Right lung (tissue), 2 donors: ENCODE measurements at regions not wholly inside any gene's neighbourhood (a gene's known extent, or its start where the extent isn't known, plus 50 kb on each side); places are given as distances from the start of the nearest gene placed in this dataset.

Experiments
- DNase-seq, 2 donors: peaks; one replicate each; pipeline ENCODE4 v3.0.0-alpha.2; 2013

DNA sequence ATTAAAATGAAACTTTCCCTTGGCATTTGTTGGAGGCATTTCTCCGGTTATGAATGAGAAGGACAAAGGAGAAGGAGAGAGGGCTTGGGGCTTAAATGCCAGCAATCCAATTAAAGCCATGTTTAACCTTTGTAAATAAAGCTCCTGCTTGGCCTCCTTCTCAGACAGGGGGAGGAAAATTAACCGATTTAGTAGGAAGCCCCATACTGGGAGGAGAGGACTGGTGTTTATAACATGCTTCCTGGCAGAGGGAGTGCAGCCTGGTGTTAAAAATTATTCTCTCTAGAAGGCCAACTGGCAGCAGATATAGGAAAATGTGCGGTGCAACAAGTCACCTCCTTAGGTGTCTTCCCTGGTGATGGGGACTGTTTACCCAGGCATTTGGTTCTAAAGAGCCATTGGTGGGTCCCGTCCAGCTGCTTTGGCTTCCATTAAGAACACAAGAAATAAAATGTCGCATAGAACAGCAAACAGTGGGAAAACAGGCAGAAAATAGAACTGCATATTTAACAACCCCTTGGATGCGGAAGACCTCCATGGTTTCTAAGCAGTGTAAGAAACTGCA lies 846.5 kb downstream of the TYW1 start:
- DNase-seq: no peak

DNA sequence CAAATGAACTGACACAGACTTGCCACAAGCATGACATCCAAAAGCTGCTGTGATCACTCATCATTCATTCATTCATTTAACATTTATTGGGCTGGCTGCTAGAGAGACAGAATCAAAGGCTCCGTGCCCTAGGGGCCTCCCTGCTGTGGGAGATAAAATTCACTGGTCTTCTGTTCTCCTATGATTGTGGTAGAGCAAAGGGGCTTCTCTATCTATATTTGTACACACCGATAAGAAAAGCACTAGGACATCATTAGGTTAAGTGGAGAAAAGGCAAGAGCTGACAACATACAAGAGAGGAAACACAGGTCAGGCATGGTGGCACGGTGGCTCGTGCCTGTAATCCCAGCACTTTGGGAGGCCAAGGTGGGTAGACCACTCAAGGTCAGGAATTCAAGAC lies 847.0 kb downstream of the TYW1 start:
- DNase-seq: no peak

DNA sequence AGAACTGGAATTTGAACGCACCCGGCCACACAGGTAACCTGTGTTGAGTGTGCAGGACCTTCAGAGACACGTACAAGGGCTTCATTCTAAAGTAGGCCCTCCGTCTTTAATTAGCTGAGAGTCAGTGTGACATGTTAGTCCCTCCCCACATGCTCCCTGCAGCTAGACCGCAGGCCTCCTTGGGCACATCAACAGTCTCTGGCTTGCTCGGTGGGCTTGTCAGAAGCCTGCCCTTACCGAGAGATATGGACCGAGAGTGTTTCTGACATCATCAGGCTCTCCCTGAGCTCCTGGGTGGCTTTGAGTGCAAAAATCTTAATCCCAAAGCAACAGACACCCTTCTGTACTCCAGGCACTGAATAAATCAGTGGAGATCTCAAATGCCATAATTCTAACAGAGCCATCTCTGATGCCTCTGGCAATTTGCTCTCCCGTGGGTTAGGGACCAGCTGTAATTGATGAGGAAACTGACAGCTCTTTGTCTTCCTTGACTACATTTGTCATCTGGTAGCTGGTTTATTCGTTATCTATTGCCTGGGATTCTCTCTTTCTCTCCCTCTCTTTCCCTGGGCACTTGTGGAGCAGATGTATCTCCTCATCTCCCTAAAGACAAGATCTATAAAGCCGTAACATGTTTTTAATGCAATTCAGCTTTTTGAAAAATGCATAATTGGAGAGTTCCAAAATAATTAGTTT lies 850.6 kb downstream of the TYW1 start:
- DNase-seq: no peak

DNA sequence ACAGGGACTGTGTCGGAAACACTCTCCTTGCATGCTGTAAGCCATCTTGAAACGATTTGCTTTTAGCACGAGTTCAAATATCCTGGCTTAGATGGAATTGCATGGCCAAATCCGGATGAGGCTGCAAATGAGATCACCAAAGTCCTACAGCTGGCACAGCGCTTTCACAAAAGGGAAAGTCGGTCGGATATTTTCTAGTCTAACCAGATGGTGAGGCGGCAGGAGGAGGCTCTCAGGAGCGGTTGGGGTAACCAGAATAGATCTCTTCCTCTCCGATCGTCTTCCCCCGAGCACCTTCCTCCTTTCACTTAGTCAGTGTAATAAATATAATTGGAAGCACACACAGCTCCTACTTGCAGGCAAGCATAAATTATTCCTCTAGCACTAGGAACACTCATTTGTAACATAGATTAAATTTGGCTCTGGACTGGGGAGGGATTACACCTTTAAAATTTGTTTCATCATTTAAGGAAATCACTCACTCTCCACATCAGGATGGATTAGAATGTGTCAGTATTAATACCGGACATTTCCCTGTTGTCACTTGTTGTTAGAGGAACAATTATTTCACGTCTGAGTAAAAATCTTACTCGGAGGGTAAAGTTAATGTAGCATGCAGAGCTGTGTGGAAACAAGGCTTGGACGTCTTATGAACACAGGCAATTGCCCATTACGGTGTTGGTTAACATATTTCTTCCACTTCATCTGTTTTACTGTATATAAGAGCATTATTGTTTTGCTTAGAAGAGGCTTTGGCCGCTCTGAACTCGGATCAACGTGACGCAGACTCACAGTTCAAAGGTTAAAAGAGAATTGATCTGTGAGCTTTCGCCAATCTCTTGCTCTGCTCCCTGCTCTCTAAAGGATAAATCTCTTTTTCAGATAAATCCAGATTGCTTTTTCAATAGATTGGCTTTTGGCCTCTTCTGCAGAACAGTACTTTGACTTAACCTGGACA lies 857.9 kb downstream of the TYW1 start:
- no peak for DNase-seq

DNA sequence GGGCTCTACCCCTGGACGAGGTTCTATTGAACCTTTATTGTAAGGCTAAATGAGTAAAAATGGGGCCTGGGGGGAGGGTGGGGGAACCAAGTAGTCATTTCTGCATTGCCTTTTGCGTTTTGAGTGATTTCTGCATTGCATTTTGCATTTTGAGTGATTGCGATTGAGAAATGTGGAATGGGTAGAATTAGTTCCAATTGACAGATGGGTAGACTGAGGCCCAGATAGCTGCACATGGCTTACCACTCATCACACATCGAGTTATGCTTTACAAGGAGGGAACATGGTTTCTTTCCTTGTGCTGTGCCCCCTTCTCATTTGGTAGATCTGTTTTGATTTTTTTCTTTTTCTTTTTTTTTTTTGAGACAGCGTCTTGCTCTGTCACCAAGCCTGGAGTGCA lies 858.7 kb downstream of the TYW1 start:
- no peak for DNase-seq

DNA sequence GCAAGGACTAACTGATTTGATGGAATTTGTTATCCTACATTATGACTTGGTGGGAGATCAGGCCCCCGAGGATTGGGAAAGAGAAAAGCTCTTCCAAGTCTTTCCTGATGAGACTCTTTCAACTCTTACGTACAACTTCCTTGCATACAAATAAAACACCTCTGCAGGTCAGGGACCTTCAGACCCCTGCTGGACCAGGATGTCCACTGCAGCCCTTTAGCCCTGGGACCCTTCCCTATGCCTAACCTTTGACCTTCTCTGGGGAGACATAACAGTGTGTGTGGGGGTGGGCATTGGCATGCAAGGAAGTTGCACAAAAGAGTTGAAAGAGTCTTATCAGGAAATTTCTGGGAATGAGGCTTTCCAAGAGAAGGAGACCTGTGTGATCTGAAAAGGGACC lies 859.4 kb downstream of the TYW1 start:
- no peak for DNase-seq

DNA sequence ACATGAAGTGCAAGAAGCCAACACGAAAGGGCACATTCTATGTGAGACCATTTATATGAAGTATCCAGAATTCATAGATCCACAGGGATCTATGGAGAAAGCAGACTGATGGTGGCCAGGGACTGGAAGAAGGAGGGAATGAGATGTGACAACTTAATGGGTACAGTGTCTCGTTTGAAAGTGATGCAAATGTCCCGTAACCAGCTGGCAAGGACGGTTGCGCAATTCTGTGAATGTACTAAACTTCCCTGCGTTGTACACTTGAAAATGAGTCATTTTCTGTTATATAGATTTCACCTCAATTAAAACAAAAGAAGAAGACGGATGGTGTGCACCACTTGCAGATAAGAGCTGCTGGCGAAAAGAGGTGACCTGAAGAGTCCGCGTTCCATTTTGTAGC lies 861.1 kb downstream of the TYW1 start:
- no peak for DNase-seq

DNA sequence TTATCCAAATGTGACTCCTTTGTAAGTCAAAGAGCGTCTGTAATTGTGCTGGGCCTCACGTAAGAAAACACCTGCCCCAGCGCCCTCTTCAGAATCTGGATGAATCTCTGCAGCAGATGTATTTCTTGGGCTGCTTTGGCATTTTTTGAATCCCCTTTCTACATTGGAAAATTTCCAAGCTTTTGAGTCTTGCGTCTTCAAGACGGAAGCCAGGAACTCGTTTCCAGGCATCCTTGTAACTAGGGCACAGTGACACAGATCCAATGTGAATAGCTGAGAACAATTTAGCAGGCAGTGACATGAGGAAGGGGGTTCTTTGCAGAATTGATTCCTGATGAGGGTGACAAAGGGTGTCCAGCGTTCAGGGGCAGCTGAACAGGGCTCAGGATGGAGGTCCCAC lies 862.3 kb downstream of the TYW1 start:
- no peak for DNase-seq

DNA sequence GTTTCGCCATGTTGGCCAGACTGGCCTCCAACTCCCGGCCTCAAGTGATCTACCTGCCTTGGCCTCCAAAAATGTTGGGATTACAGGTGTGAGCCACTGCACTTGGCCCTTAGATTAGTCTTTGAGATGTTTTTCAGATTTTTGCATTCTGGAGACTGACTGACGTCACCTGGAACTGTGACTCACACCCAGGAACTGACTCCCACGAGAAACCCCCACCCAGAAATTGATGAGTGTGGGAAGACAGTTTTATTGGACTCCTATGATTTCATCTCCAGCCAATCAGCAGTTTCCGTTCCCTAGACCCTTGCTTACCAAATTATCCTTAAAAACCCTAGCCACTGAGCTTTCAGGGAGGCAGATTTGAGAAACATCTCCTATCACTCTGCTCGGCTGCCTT lies 867.3 kb downstream of the TYW1 start:
- DNase-seq: no peak

DNA sequence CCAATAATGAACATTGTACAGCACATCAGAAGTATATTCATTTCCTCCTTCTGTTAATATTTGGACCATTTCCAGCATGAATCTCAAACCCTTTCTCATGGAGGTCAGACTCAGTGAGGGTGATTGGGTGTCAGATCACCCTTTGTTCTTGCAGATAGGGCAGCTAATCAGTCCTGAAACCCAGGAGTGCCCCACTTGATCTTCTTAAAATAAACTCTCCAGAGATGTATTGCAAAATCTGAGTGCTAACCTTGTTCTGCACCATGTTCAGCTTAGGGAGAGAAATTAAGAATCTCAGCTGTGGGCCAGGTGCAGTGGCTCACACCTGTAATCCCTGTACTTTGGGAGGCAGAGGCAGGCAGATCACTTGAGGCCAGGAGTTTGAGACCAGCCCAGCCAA lies 869.4 kb downstream of the TYW1 start:
- no peak for DNase-seq

DNA sequence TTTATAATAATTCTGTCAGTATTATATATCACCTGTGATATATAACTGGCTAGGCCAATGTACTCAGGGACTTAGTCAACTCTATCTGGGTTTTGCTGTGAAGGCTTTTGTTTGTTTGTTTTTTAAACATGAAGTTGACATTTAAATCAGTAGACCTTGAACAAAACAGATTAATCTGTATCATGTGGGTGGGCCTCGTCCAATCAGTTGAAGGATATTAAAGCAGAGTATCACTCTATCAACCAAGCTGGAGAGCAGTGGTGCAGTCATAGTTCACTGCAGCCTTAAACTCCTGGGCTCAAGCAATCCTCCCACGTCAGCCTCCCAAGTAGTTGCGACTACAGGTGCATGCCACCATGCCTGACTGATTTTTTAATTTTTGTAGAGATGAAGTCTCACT lies 870.2 kb downstream of the TYW1 start:
- DNase-seq: no peak

DNA sequence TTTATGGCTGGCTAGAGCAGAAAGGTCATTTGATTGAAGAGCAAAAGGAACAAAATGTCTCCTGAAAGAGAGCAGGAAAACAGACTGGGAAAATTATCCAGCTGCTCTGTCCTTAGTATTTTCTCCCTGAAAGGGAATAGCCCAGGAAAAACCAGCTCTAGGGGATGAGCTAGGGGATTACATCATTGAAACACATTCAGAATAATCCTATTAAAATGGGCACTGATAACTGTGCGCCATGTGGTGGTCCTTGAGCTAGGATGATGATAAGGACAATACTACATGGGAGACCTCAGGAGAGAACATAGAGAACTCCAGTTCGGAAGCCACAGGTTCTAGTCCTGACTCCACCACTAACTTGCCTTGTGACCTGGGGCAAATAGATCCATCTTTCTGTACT lies 873.8 kb downstream of the TYW1 start:
- no peak for DNase-seq

DNA sequence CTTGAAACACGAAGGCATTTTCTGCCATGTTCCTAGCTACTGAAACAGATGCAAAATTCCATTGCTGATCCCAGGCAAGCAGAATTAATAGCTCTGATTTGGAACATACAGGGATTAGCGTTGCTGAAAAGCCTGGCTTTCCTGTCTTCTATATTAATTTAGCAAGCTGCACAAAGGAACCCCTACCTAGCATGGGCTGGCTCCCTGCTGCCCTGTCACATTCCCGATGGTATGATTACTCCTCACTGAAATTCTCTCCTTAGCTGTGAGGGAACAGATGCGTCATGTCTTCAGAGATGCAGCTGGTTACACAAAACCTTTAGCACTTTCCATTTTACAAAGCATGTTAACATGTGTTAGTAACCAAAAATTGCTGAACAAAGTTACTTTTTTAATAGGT lies 878.9 kb downstream of the TYW1 start:
- DNase-seq: no peak

DNA sequence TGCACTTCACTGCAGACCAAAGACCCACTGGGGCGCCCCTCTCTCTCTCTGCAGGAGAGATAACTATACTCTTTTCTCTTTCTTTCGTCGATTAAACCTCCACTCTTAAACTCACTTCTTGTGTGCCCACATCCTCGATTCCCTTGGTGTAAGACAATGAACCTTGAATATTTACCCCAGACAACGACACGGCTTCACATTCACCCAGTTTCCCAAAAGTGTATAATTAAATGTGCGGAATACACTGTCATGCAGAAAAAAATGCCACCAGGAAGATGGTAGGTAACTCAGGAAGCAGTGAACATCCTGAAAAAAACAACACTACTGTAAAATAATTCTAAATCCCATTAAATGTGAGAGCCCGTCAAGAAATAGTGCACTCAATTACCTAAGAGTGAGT lies 882.2 kb downstream of the TYW1 start:
- no peak for DNase-seq

DNA sequence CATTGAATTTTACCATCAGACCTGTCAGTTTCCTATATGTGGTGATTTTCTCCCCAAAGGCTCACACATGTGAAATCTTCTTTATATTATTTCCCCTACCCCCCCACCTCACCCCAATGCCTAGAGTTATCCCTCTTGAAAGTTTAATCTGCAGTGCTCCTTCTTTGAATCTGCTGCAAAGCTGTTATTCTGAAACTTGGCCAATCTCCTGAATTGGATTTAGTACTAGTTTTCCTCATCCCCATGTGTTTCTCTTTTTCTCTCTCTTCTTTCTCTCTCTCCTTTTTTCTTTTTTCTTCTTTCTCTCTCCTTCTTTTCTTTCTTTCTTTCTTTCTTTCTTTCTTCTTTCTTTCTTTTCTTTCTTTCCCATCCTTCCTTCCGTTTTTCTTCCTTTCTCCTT lies 886.2 kb downstream of the TYW1 start:
- DNase-seq: no peak

DNA sequence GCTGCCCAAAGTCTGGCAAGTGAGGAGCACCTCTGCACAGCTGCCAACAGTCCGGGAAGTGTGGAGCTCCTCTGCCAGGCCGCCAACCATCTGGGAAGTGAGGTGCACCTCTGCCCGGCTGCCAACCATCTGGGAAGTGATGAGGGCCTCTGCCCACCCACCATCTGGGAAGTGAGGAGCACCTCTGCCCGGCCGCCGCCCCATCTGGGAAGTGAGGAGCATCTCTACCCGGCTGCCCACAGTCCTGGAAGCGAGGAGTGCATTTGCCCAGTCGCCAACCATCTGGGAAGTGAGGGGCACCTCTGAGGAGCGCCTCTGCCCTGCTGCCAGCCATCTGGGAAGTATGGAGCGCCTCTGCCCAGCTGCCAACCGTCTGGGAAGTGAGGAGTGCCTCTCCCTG lies 893.7 kb downstream of the TYW1 start:
- DNase-seq: no peak

DNA sequence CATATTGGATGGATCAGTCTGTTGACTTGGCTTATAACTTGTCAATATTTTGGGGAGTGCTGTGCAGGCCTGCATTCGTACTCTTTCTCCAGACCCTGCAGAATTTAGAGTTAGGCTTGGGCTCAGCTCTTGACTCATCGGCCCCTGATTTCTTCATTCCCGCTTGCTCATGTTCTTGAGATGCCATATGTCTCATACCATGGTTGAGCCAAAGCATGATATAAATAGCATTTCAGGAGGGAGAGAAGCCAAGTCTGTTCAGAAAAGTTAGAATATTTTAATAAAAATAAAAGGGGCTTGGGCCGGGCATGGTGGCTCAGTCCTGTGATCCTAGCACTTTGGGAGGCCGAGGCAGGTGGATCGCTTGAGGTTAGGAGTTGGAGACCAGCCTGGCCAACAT lies 898.1 kb downstream of the TYW1 start:
- no peak for DNase-seq

DNA sequence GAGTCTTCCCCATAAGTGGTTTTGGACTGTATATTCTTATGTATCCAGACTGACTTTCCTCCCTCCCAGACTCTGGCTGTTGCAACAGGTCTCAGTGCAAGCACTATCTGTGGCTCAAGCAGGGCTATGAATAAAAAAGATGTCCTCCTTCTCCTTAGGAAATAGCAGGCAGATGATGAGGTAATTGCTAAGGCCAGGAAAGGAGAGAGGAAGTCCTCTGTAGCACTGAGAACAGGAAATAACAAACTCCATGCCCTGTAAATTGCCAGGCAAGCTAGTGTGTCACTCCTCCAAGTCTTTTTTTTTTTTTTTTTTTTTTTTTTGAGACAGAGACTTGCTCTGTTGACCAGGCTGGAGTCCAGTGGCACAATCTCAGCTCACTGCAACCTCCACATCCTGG lies 900.1 kb downstream of the TYW1 start:
- no peak for DNase-seq

DNA sequence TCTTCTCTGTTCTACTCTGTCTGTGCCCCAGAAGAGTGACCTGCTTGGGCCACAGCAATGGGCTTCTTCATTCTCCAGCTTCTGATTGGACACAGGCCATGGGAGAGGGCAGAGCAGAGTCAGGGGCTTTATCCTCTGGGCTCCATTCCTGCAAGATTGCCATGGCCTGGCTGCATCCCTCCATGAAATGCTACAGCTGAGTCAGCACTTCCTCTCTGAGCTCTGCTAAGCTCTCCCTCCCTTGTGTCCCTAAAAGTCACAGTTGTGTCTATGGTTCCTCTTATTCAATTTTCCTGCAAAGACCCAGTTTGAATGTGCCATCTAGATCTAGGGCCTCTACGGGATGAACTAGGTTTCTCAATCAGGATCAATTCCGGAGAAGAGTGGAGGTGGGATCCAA lies 903.8 kb downstream of the TYW1 start:
- no peak for DNase-seq

DNA sequence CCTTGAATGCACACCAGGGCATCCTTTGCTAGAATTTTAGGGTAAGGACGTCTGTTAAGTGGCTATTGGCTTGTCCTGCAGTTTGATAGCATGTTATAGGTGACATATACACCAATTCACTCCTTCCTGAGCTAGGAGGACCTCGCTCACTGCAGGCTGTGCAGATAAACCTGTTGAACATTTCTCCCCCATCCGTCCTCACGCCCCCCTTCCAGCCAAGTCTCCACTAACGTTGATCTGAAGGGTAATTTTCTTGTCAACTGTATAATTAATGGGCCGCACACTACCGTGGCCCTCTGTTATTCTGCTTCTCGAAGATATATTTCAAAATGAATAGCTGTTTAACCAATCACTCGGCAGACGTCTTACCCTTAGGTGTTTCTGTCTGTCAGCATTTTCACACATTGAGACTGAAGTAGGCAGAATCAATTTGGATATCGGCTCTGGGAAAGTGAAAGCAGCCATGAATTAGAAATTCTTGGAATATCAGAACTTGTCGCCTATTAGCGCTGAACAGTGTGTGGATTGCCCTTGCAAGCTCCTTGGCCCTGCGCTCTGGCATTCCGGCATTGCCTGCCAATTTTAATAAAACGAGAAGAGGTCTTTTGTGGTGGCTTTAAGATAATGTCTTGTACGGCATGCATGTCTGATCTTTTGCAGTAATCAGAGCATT lies 905.3 kb downstream of the TYW1 start:
- DNase-seq: no peak

DNA sequence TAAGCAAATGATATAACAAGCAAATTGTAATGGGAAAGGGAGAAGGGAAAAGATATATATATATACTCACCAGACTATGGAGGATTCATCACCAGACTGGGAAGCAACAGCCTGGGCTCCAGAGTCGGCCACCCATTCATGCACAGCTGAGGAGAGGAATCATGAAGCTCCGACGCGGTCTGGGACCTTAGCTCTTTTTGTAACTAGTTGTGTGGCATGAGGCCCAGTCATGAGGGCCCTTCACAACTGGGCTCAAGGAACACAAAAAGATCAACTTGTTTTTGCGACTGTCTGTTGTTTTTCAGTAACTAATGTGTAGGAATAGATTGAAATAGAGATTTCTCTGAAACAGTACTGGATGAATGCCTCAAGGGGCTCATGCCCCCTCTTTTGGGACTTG lies 911.2 kb downstream of the TYW1 start:
- DNase-seq: no peak

DNA sequence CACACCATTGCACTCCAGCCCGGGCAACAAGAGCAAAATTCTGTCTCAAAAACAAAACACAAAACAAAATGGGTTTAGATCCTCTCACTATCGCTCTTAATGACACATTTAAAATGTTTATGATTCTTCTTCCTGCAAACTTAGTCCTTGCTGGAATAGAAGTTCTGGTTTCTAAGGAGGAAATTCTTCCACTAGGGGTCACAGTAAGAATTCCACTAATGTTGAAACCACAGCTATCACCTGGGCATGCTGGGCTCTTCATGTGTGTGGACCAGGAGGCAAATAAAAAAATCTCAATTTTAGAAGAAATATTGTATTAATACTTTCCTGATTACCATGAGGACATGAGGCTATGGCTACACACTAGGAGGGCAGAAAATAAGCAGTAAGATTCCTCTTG lies 915.8 kb downstream of the TYW1 start:
- DNase-seq: no peak

DNA sequence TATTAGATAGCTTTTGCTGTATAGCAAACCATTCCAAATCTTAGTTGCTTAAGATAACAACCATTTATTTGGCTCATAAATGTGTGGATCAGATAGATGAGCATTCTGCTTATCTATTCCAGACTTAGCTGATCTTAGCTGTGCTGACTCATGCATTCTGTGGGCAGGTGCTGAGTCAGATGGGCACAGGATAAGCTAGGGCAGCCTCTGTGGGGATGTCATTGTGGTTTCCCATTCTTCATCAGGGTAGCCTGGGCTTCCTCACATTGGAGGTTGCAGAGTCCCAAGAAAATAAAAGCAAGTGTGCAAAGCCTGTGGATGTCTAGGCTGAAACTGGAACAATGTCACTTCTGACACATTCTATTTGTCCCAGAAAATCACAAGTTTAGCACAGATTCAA lies 917.0 kb downstream of the TYW1 start:
- no peak for DNase-seq
